HepG2 (cell line): ENCODE measurements at regions not wholly inside any gene's neighbourhood (a gene's known extent, or its start where the extent isn't known, plus 50 kb on each side); places are given as distances from the start of the nearest gene placed in this dataset.

Experiments used
- BATF2 ChIP-seq: sonication (generic); formaldehyde crosslinking; IDR thresholded peaks from 2 replicates; pipeline ENCODE4 v1.8.0; 2022; ENCODE audit warnings: mild to moderate bottlenecking, missing genetic modification reagents, moderate library complexity
- BORCS8-MEF2B ChIP-seq: sonication (generic); formaldehyde crosslinking; IDR thresholded peaks from 2 replicates; pipeline ENCODE4 v1.8.0; 2022; ENCODE audit warnings: mild to moderate bottlenecking, missing genetic modification reagents
- GATAD2A ChIP-seq: IDR thresholded peaks from 2 replicates; pipeline ENCODE4 v1.6.1; 2016
- GTF2F1 ChIP-seq: fragments of 150-350 bp; IDR thresholded peaks from 2 replicates; pipeline ENCODE4 v1.6.1; 2014; ENCODE audit warnings: low read length
- PHF20 ChIP-seq: sonication (generic); formaldehyde crosslinking; IDR thresholded peaks from 2 replicates; pipeline ENCODE4 v1.5.0; 2020; ENCODE audit warnings: mild to moderate bottlenecking, missing genetic modification reagents
- RBM22 ChIP-seq: fragments of 200-400 bp; formaldehyde crosslinking; optimal IDR thresholded peaks from 2 replicates; pipeline ENCODE3; 2017; ENCODE audit warnings: mild to moderate bottlenecking, low read length, moderate library complexity
- RXRA ChIP-seq: sonication (generic); formaldehyde crosslinking; IDR thresholded peaks from 2 replicates; pipeline ENCODE4 v1.5.1; 2020; ENCODE audit warnings: missing genetic modification reagents
- SAFB2 ChIP-seq: sonication (generic); formaldehyde crosslinking; IDR thresholded peaks from 2 replicates; pipeline ENCODE4 v1.5.1; 2020; ENCODE audit warnings: missing genetic modification reagents, low read depth, mild to moderate bottlenecking, borderline replicate concordance
- SMC3 ChIP-seq: IDR thresholded peaks from 2 replicates; pipeline ENCODE4 v1.6.1; 2011; ENCODE audit warnings: low read length, improper control_type of control experiment
- USF2 ChIP-seq, 2 experiments: sonication (generic) in 1 of 2; formaldehyde crosslinking in 1 of 2; IDR thresholded peaks; 2 replicates each; pipeline versions ENCODE4 v1.5.1 to v1.6.1; 2011 to 2020; ENCODE audit warnings: borderline replicate concordance in 1 of 2, low read depth in 1 of 2, low read length in 1 of 2, mild to moderate bottlenecking in 1 of 2, missing genetic modification reagents in 1 of 2, moderate library complexity in 1 of 2
- YY1 ChIP-seq: IDR thresholded peaks from 2 replicates; pipeline ENCODE4 v1.6.1; 2011; ENCODE audit warnings: low read length, low read depth, moderate library complexity, mild to moderate bottlenecking; ENCODE audit not compliant: insufficient read depth, insufficient replicate concordance
- ZBTB49 ChIP-seq: sonication (generic); formaldehyde crosslinking; IDR thresholded peaks from 2 replicates; pipeline ENCODE4 v1.4.0; 2020; ENCODE audit warnings: missing genetic modification reagents, borderline replicate concordance
- ZFP37 ChIP-seq: sonication (generic); formaldehyde crosslinking; IDR thresholded peaks from 2 replicates; pipeline ENCODE4 v1.4.0; 2020; ENCODE audit warnings: missing genetic modification reagents, borderline replicate concordance
- ZMYM3 ChIP-seq: sonication (generic); formaldehyde crosslinking; IDR thresholded peaks from 2 replicates; pipeline ENCODE4 v1.5.1; 2020; ENCODE audit warnings: mild to moderate bottlenecking, missing genetic modification reagents
- ZNF234 ChIP-seq: sonication (generic); formaldehyde crosslinking; conservative IDR thresholded peaks from 2 replicates; pipeline ENCODE4 v1.5.1; 2020; ENCODE audit warnings: mild to moderate bottlenecking, missing genetic modification reagents
- ZNF317 ChIP-seq: sonication (generic); formaldehyde crosslinking; IDR thresholded peaks from 2 replicates; pipeline ENCODE4 v1.5.0; 2020; ENCODE audit warnings: mild to moderate bottlenecking, missing genetic modification reagents
- ZNF503 ChIP-seq: sonication (generic); formaldehyde crosslinking; IDR thresholded peaks from 2 replicates; pipeline ENCODE4 v1.4.0; 2020; ENCODE audit warnings: missing genetic modification reagents
- ZNF800 ChIP-seq: sonication (generic); formaldehyde crosslinking; IDR thresholded peaks from 2 replicates; pipeline ENCODE4 v1.4.0; 2020; ENCODE audit warnings: missing genetic modification reagents
- ZSCAN21 ChIP-seq: sonication (generic); formaldehyde crosslinking; IDR thresholded peaks from 2 replicates; pipeline ENCODE4 v1.8.0; 2022; ENCODE audit warnings: mild to moderate bottlenecking, missing genetic modification reagents, moderate library complexity, borderline replicate concordance

- TF ChIP-seq USF2 (IDR thresholded peaks at IDR 0.05; ENCODE audit: low read depth, low read length) (no peak), USF2 (CRISPR knock-in tag; IDR thresholded peaks at IDR 0.05; ENCODE audit: borderline replicate concordance) (peak; percentile 24; the same call in 1 of the 2 replicates), ZSCAN21 (CRISPR knock-in tag) (no peak), SAFB2 (CRISPR knock-in tag) (peak; percentile 84; the same call in 1 of the 2 replicates), ZBTB49 (no peak), ZFP37 (CRISPR knock-in tag) (peak; percentile 94; the same call in 1 of the 2 replicates), PHF20 (CRISPR knock-in tag) (peak; percentile 89), ZNF800 (CRISPR knock-in tag) (peak; percentile 61; the same call in 1 of the 2 replicates), RXRA (CRISPR knock-in tag) (peak; percentile 92), ZNF234 (CRISPR knock-in tag) (0 out of 2 replicates have a peak, but pooled peaks have one; percentile 40), SMC3 (peak; percentile 7; the same call in 1 of the 2 replicates), GATAD2A (CRISPR knock-in tag) (peak; percentile 94), BATF2 (CRISPR knock-in tag) (no peak), RBM22 (no peak), ZMYM3 (CRISPR knock-in tag) (peak; percentile 92), ZNF503 (CRISPR knock-in tag) (peak; percentile 36; the same call in 1 of the 2 replicates), YY1 (peak; percentile 52), ZNF317 (CRISPR knock-in tag) (peak; percentile 75), BORCS8-MEF2B (CRISPR knock-in tag) (peak; percentile 69; the same call in 1 of the 2 replicates), GTF2F1 (no peak)
These were observed 186.9 kb downstream of the RGS3 start (continued) for GRCh38 chr9:113650207-113651131.
